ENCODE measurements at regions not wholly inside any gene's neighbourhood (a gene's known extent, or its start where the extent isn't known, plus 50 kb on each side); places are given as distances from the start of the nearest gene placed in this dataset.
"Not testable (repeated sequence)": the region's sequence is repeated elsewhere in the genome, so short reads cannot be mapped to it uniquely, and the experiment has no call there.

- Histone ChIP-seq H3K36me3 (no peaks in the 10 kb centered on the region), H3K9me3 (replicated peaks) (no peaks in the 10 kb centered on the region)
- no peak for DNase-seq (ENCODE audit: low read depth in 1 of 2, low spot score in 2 of 2)
Measured at GRCh38 chr9:85112933-85113418, 443.4 kb downstream of the NTRK2 start.

GRCh38 chr9:85112391-85112790, 442.9 kb downstream of the NTRK2 start:
- no peak overlapping the region for H3K27ac ChIP-seq
- no peaks in the 10 kb centered on the region for H3K9me3 ChIP-seq (replicated peaks)
- no peaks in the 10 kb centered on the region for H3K27me3 ChIP-seq (replicated peaks)
- DNase-seq (ENCODE audit: low read depth in 1 of 2, low spot score in 2 of 2) = no peak
- no peak overlapping the region for H3K4me3 ChIP-seq
- H3K36me3 ChIP-seq = no peaks in the 10 kb centered on the region
- no peaks in the 10 kb centered on the region for H3K4me1 ChIP-seq (replicated peaks)

More at GRCh38 chr9:85112933-85113418, 443.4 kb downstream of the NTRK2 start:
- no peaks in the 10 kb centered on the region for H3K27me3 ChIP-seq (replicated peaks)
- no peak overlapping the region for H3K27ac ChIP-seq
- H3K4me3 ChIP-seq = no peak overlapping the region
- H3K4me1 ChIP-seq (replicated peaks) = no peaks in the 10 kb centered on the region

- H3K9me3 ChIP-seq (replicated peaks) = no peaks in the 10 kb centered on the region
- no peaks in the 10 kb centered on the region for H3K4me1 ChIP-seq (replicated peaks)
- no peaks in the 10 kb centered on the region for H3K27me3 ChIP-seq (replicated peaks)
- no peak overlapping the region for H3K4me3 ChIP-seq
- no peak overlapping the region for H3K27ac ChIP-seq
- H3K36me3 ChIP-seq = no peaks in the 10 kb centered on the region
- no peak for DNase-seq (ENCODE audit: low read depth in 1 of 2, low spot score in 2 of 2)
Measured at GRCh38 chr9:85108746-85109145, 439.2 kb downstream of the NTRK2 start.

GRCh38 chr9:85108229-85108628, 438.7 kb downstream of the NTRK2 start:
- Histone ChIP-seq H3K4me3 (no peak overlapping the region), H3K36me3 (no peaks in the 10 kb centered on the region), H3K27ac (no peak overlapping the region), H3K9me3 (replicated peaks) (no peaks in the 10 kb centered on the region), H3K27me3 (replicated peaks) (no peaks in the 10 kb centered on the region), H3K4me1 (replicated peaks) (no peaks in the 10 kb centered on the region)
- no peak for DNase-seq (ENCODE audit: low read depth in 1 of 2, low spot score in 2 of 2)

- DNase-seq (ENCODE audit: low read depth in 1 of 2, low spot score in 2 of 2) = no peak
- H3K9me3 ChIP-seq (replicated peaks) = no peaks in the 10 kb centered on the region
- no peak overlapping the region for H3K27ac ChIP-seq
- no peaks in the 10 kb centered on the region for H3K4me1 ChIP-seq (replicated peaks)
- no peaks in the 10 kb centered on the region for H3K36me3 ChIP-seq
- H3K4me3 ChIP-seq = no peak overlapping the region
- H3K27me3 ChIP-seq (replicated peaks) = no peaks in the 10 kb centered on the region
Measured at GRCh38 chr9:85089188-85089969, 419.9 kb downstream of the NTRK2 start.

- Histone ChIP-seq H3K36me3 (no peaks in the 10 kb centered on the region), H3K27me3 (replicated peaks) (no peaks in the 10 kb centered on the region)
Measured at GRCh38 chr9:85081963-85082362, 412.4 kb downstream of the NTRK2 start.

GRCh38 chr9:85079349-85079748, 409.8 kb downstream of the NTRK2 start:
- Histone ChIP-seq H3K27me3 (replicated peaks) (no peaks in the 10 kb centered on the region), H3K36me3 (no peaks in the 10 kb centered on the region), H3K9me3 (replicated peaks) (no peaks in the 10 kb centered on the region), H3K4me3 (no peak overlapping the region), H3K27ac (no peak overlapping the region), H3K4me1 (replicated peaks) (no peaks in the 10 kb centered on the region)
- no peak for DNase-seq (ENCODE audit: low read depth in 1 of 2, low spot score in 2 of 2)

More at GRCh38 chr9:85081963-85082362, 412.4 kb downstream of the NTRK2 start:
- Histone ChIP-seq H3K4me1 (replicated peaks) (no peaks in the 10 kb centered on the region), H3K9me3 (replicated peaks) (no peaks in the 10 kb centered on the region), H3K27ac (no peak overlapping the region), H3K4me3 (no peak overlapping the region)
- DNase-seq (ENCODE audit: low read depth in 1 of 2, low spot score in 2 of 2) = no peak

- Histone ChIP-seq H3K4me3 (no peak overlapping the region), H3K9me3 (replicated peaks) (no peaks in the 10 kb centered on the region), H3K4me1 (replicated peaks) (no peaks in the 10 kb centered on the region), H3K27ac (no peak overlapping the region), H3K27me3 (replicated peaks) (no peaks in the 10 kb centered on the region), H3K36me3 (no peaks in the 10 kb centered on the region)
- no peak for DNase-seq (ENCODE audit: low read depth in 1 of 2, low spot score in 2 of 2)
Measured at GRCh38 chr9:85077944-85078343, 408.4 kb downstream of the NTRK2 start.

GRCh38 chr9:85077146-85077545, 407.6 kb downstream of the NTRK2 start:
- not testable (repeated sequence) for H3K4me3 ChIP-seq; DNase-seq (ENCODE audit: low read depth in 1 of 2, low spot score in 2 of 2); H3K9me3 ChIP-seq (replicated peaks); H3K36me3 ChIP-seq; H3K27ac ChIP-seq; H3K4me1 ChIP-seq (replicated peaks); H3K27me3 ChIP-seq (replicated peaks)

Measured in SJSA1 (cell line).